Spleen (tissue), 11 donors: ENCODE measurements at regions not wholly inside any gene's neighbourhood (a gene's known extent, or its start where the extent isn't known, plus 50 kb on each side); places are given as distances from the start of the nearest gene placed in this dataset.

ENCODE experiments used
- DNase-seq: peaks from one replicate; pipeline ENCODE4 v3.0.0-alpha.2; 2020
- H3K27ac ChIP-seq, 8 donors: fragments of 200-600 bp; sonication (generic) in 7 of 8; 1 replicate in 4 of 8; 2 replicates in 4 of 8; pipeline versions ENCODE4 v1.5.0 to v1.8.0; 2016 to 2021; ENCODE audit warnings: inconsistent platforms in 4 of 8, mild to moderate bottlenecking in 4 of 8, moderate library complexity in 1 of 8
- H3K27me3 ChIP-seq, 7 donors: fragments of 200-600 bp; sonication (generic) in 6 of 7; replicated peaks in 1 of 7; 1 replicate in 4 of 7; 2 replicates in 3 of 7; pipeline versions ENCODE4 v1.5.0 to v1.8.0; 2016 to 2021; ENCODE audit warnings: inconsistent platforms in 3 of 7, mild to moderate bottlenecking in 1 of 7
- H3K36me3 ChIP-seq, 6 donors: fragments of 200-600 bp; sonication (generic) in 5 of 6; 1 replicate in 4 of 6; 2 replicates in 2 of 6; pipeline versions ENCODE4 v1.5.0 to v1.8.0; 2016 to 2021; ENCODE audit warnings: inconsistent platforms in 2 of 6
- H3K4me1 ChIP-seq, 6 donors: fragments of 200-600 bp; sonication (generic) in 5 of 6; 1 replicate in 3 of 6; 2 replicates in 3 of 6; pipeline versions ENCODE4 v1.5.0 to v1.8.0; 2016 to 2021; ENCODE audit warnings: inconsistent platforms in 3 of 6
- H3K4me3 ChIP-seq, 8 donors: fragments of 200-600 bp; sonication (generic) in 7 of 8; 1 replicate in 4 of 8; 2 replicates in 4 of 8; pipeline versions ENCODE4 v1.5.0 to v1.8.0; 2016 to 2021; ENCODE audit warnings: inconsistent platforms in 4 of 8, mild to moderate bottlenecking in 4 of 8, moderate library complexity in 2 of 8
- H3K9me3 ChIP-seq, 8 donors: fragments of 200-600 bp; sonication (generic) in 7 of 8; 1 replicate in 4 of 8; 2 replicates in 4 of 8; pipeline versions ENCODE4 v1.5.0 to v1.8.0; 2016 to 2021; ENCODE audit warnings: inconsistent platforms in 4 of 8
- POLR2A ChIP-seq, 3 donors: fragments of 450-650 bp; IDR thresholded peaks; one replicate each; pipeline ENCODE4 v1.5.1; 2017; ENCODE audit warnings: antibody characterized with exemption in 3 of 3, mild to moderate bottlenecking in 1 of 3
- POLR2AphosphoS5 ChIP-seq, 3 donors: sonication (generic); formaldehyde crosslinking; IDR thresholded peaks; one replicate each; pipeline ENCODE4 v1.5.1; 2017; ENCODE audit warnings: antibody characterized with exemption in 3 of 3
- WGBS, 5 donors: extraction: QIAGEN DNeasy Blood & Tissue Kit in 3 of 5; methylation state at CpG; one replicate each; pipeline versions ENCODE4 v1.1.5 to v1.1.7; 2013 to 2018; 5-methylcytosine and 5-hydroxymethylcytosine counted together
- intact Hi-C: fragments of 100-400 bp; cut with DNase I; formaldehyde crosslinking; loops from one replicate; pipeline ENCODE4 v1.15.0; 2023; ENCODE audit warnings: low total_unique reads
- TF ChIP-seq, protein P1 (sequence below), 11 experiments: fragments of 200-600 bp in 7 of 11; fragments of 450-650 bp in 4 of 11; sonication (generic) in 4 of 11; IDR thresholded peaks in 8 of 11; conservative IDR thresholded peaks in 3 of 11; 1 replicate in 7 of 11; 2 replicates in 4 of 11; pipeline versions ENCODE4 v1.4.0 to v1.8.0; 2016 to 2021; ENCODE audit warnings: antibody characterized with exemption in 11 of 11, inconsistent platforms in 4 of 11, mild to moderate bottlenecking in 1 of 11
- donor health status: healthy with polysubstance abuse.
- donor health status: DM: no; HTN: no; CAD: no; lungs with moderate emphysema.
- donor health status: DM: no; HTN: no; CAD: no.
- donor health status: Bipolar disorder and iron deficiency.
- donor health status: healthy.
- donor health status: DM: no; HTN: no; CAD: no.
- donor health status: DM: yes; HTN: yes; CAD: no.

DNA sequence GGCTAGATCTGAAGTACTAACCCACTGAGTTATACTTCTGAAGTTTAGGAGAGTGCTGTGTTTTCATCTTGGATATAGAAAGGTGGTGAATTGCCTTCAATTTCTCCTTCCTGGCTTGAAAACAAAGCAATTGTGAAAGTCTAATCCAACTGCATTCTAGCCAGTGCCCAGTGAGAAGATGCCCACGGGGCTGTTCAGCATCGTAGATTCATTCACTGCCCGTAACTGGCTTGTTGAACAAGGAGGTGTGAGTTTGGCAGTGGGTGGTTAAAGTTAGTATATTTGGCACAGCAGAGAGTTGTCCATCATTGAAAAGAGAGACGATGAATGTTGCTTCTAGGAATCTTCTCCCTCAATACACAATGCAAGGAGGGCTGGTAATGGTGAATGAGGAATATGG lies 82.3 kb upstream of the RND3 start:
- no peak overlapping the region for H3K4me3 ChIP-seq
- H3K27ac ChIP-seq = no peak overlapping the region
- WGBS, 5 donors = 89 to 95% (median 94%) methylated on average over 4 of the region's 4 CpGs
- H3K9me3 ChIP-seq = no peaks in the 10 kb centered on the region
- no peaks in the 10 kb centered on the region for H3K4me1 ChIP-seq
- H3K27me3 ChIP-seq = no peaks in the 10 kb centered on the region
- TF ChIP-seq, protein P1, sequence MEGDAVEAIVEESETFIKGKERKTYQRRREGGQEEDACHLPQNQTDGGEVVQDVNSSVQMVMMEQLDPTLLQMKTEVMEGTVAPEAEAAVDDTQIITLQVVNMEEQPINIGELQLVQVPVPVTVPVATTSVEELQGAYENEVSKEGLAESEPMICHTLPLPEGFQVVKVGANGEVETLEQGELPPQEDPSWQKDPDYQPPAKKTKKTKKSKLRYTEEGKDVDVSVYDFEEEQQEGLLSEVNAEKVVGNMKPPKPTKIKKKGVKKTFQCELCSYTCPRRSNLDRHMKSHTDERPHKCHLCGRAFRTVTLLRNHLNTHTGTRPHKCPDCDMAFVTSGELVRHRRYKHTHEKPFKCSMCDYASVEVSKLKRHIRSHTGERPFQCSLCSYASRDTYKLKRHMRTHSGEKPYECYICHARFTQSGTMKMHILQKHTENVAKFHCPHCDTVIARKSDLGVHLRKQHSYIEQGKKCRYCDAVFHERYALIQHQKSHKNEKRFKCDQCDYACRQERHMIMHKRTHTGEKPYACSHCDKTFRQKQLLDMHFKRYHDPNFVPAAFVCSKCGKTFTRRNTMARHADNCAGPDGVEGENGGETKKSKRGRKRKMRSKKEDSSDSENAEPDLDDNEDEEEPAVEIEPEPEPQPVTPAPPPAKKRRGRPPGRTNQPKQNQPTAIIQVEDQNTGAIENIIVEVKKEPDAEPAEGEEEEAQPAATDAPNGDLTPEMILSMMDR (IDR thresholded peaks at IDR 0.05 in 8 of 11, conservative IDR thresholded peaks at IDR 0.05 in 3 of 11) = no peak
- H3K36me3 ChIP-seq = no peaks in the 10 kb centered on the region
- intact Hi-C loops = no loop called here
- DNase-seq = no peak

DNA sequence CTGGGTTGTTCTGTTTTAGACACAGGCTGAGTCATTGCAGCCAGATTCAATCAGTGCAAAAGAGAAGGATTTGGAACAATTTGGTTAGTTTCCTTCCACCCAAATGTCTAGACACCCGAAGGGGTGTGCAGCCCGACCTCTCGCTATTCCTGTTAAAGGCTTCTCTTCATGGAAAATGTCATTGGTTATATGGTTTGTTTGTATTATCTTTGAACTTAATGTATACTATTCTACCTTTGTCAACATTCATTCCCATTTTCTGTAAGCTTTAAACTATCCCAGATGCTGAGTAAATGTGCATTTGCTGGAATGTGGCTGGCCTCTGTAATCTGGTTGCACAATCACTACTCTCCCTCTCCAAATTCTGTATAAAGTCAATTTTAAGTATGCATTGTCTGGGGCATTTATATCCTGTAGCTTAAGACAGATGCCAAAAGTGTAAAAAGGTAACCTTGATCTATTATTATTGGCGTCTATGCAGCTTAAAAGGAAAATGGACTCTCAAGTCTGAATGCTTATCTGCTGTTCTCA lies 80.4 kb upstream of the RND3 start:
- intact Hi-C loops = no loop called here
- Histone ChIP-seq H3K36me3 (no peaks in the 10 kb centered on the region), H3K9me3 (no peaks in the 10 kb centered on the region), H3K4me1 (no peaks in the 10 kb centered on the region), H3K4me3 (no peak overlapping the region), H3K27me3 (no peaks in the 10 kb centered on the region), H3K27ac (no peak overlapping the region)
- WGBS, 5 donors = 78 to 88% (median 83%) methylated on average over 4 of the region's 4 CpGs
- TF ChIP-seq POLR2A (IDR thresholded peaks at IDR 0.05) = no peak
- no peak for TF ChIP-seq POLR2AphosphoS5 (IDR thresholded peaks at IDR 0.05)
- TF ChIP-seq, protein P1 (IDR thresholded peaks at IDR 0.05 in 8 of 11, conservative IDR thresholded peaks at IDR 0.05 in 3 of 11) = no peak
- no peak for DNase-seq

DNA sequence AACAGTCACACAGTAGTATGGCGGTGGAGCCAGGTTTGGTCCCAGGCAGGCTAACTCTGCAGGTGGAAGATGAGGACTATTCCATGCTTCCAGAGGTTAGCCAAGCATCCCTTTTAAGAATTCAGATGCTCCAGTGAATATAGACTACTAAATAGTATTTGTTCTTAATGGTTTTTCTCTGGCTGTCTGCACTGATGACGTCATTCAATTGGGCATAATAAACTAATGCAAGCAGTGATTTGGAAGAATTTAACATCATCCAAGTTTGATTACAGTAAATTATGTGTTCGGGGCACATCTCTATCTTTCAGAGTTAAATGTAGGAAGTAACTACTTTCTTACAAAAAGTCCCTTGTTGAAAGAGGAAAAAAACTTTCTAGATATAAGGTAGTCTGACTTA lies 78.8 kb upstream of the RND3 start:
- Histone ChIP-seq H3K27me3 (no peaks in the 10 kb centered on the region), H3K4me1 (no peaks in the 10 kb centered on the region), H3K4me3 (no peak overlapping the region), H3K27ac (no peak overlapping the region), H3K9me3 (no peaks in the 10 kb centered on the region), H3K36me3 (no peaks in the 10 kb centered on the region)
- DNase-seq = no peak
- intact Hi-C loops = no loop called here
- WGBS, 5 donors = 83 to 92% (median 88%) methylated on average over 3 of the region's 3 CpGs
- TF ChIP-seq POLR2AphosphoS5 (IDR thresholded peaks at IDR 0.05) (no peak), POLR2A (IDR thresholded peaks at IDR 0.05) (no peak)
- TF ChIP-seq, protein P1 (IDR thresholded peaks at IDR 0.05 in 8 of 11, conservative IDR thresholded peaks at IDR 0.05 in 3 of 11) = no peak

DNA sequence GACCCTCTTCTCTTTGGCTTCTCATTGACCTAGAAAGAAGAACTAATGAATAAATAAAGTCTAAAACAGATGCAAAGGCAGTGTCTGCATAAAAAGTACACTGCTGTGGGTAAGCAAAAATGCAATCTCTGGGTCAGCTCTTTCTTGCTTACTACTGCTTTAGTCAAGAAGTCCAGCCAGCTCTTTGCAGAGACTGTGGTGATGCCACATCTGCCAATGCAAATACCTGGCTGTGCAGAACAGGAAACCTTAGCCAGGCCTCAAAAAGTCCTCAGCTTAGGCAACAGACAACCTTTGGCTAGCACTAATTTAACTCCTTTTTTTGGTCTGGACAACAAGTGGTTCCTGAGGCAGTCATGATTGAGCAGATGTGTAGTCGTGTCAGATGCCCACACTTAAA lies 73.6 kb upstream of the RND3 start:
- WGBS, 5 donors = 44 to 71% (median 69%) methylated on average over 1 of the region's 1 CpG
- no peaks in the 10 kb centered on the region for H3K36me3 ChIP-seq
- no peaks in the 10 kb centered on the region for H3K27me3 ChIP-seq
- no peaks in the 10 kb centered on the region for H3K4me1 ChIP-seq
- H3K9me3 ChIP-seq = no peaks in the 10 kb centered on the region
- no peak overlapping the region for H3K27ac ChIP-seq
- TF ChIP-seq, protein P1 (IDR thresholded peaks at IDR 0.05 in 8 of 11, conservative IDR thresholded peaks at IDR 0.05 in 3 of 11) = no peak
- TF ChIP-seq POLR2AphosphoS5 (IDR thresholded peaks at IDR 0.05) (no peak), POLR2A (IDR thresholded peaks at IDR 0.05) (no peak)
- DNase-seq = no peak
- intact Hi-C loops = no loop called here
- H3K4me3 ChIP-seq = no peak overlapping the region
